Gastrocnemius medialis (tissue), 4 donors: ENCODE measurements at regions not wholly inside any gene's neighbourhood (a gene's known extent, or its start where the extent isn't known, plus 50 kb on each side); places are given as distances from the start of the nearest gene placed in this dataset.

Experiments used
- POLR2A ChIP-seq, 2 donors: fragments of 450-650 bp; IDR thresholded peaks; one replicate each; pipeline ENCODE4 v1.6.1; 2017; ENCODE audit warnings: antibody characterized with exemption in 2 of 2, mild to moderate bottlenecking in 2 of 2, moderate library complexity in 2 of 2
- TF ChIP-seq, protein P1 (sequence below), 5 experiments: fragments of 450-650 bp in 3 of 5; fragments of 200-600 bp in 2 of 5; sonication (generic) in 2 of 5; IDR thresholded peaks in 4 of 5; conservative IDR thresholded peaks in 1 of 5; 1 replicate in 4 of 5; 2 replicates in 1 of 5; pipeline ENCODE4 v1.5.1; 2016 to 2019; ENCODE audit warnings: antibody characterized with exemption in 5 of 5, mild to moderate bottlenecking in 3 of 5, moderate library complexity in 3 of 5

DNA sequence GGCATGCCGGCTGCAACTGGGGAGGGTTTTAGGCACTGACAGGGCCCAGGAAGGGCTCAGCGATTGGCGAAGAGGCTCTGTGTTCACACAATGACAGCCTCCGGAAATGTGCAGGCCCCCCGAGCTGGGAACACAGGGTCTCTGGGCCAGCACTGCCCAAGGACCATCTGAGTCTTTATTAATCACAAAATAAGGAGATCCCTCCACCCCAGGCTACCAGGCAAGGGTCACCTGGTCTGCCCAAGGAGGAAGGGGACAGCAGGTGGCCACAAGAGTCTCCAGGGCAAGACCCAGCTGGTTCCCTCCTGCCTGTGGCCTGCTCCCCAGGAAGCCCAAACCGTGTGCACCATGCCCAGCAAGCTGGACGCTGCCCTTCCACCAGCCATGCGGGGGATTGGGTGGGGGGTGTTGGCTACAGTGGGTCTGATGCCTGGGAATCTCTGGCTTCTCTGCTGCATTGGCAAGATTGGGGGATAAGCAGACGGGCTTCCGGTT, 52.1 kb upstream of the TNRC6C start:
- TF ChIP-seq, protein P1, sequence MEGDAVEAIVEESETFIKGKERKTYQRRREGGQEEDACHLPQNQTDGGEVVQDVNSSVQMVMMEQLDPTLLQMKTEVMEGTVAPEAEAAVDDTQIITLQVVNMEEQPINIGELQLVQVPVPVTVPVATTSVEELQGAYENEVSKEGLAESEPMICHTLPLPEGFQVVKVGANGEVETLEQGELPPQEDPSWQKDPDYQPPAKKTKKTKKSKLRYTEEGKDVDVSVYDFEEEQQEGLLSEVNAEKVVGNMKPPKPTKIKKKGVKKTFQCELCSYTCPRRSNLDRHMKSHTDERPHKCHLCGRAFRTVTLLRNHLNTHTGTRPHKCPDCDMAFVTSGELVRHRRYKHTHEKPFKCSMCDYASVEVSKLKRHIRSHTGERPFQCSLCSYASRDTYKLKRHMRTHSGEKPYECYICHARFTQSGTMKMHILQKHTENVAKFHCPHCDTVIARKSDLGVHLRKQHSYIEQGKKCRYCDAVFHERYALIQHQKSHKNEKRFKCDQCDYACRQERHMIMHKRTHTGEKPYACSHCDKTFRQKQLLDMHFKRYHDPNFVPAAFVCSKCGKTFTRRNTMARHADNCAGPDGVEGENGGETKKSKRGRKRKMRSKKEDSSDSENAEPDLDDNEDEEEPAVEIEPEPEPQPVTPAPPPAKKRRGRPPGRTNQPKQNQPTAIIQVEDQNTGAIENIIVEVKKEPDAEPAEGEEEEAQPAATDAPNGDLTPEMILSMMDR (IDR thresholded peaks at IDR 0.05 in 4 of 5, conservative IDR thresholded peaks at IDR 0.05 in 1 of 5) = no peak
- no peak for TF ChIP-seq POLR2A (IDR thresholded peaks at IDR 0.05)
